H1 (cell line): ENCODE measurements at regions not wholly inside any gene's neighbourhood (a gene's known extent, or its start where the extent isn't known, plus 50 kb on each side); places are given as distances from the start of the nearest gene placed in this dataset.

ENCODE experiments used
- CTCF ChIA-PET: fragments of 300-600 bp; sonication (Branson Sonifier 250); formaldehyde crosslinking; loops from one replicate; lab custom pipeline; 2021; ENCODE audit not compliant: partially characterized antibody; lab: Charles Lee
- POLR2A ChIA-PET: fragments of 300-600 bp; sonication (Branson Sonifier 250); formaldehyde crosslinking; loops from one replicate; lab custom pipeline; 2021; ENCODE audit warnings: inconsistent platforms; ENCODE audit not compliant: partially characterized antibody; lab: Charles Lee
- DNase-seq, 2 experiments: peaks; one replicate each; pipeline versions ENCODE4 v3.0.0 to v3.0.0-alpha.2; 2010 to 2022; ENCODE audit warnings: low spot score in 2 of 2, low read depth in 1 of 2, mixed read lengths in 1 of 2
- FAIRE-seq: peaks from 2 replicates; lab custom pipeline; 2011; peaks lifted over from hg19 to GRCh38; lab: Jason Lieb, UNC
- H2AFZ ChIP-seq: 2 replicates; pipeline ENCODE4 v1.8.1; 2012; ENCODE audit warnings: low read length, inconsistent platforms
- H2AK5ac ChIP-seq: 2 replicates; pipeline ENCODE4 v1.6.1; 2013; ENCODE audit warnings: low read depth, low read length
- H2BK120ac ChIP-seq: replicated peaks from 2 replicates; pipeline ENCODE3; 2013; ENCODE audit warnings: low read depth, low read length, inconsistent platforms
- H2BK12ac ChIP-seq: 2 replicates; pipeline ENCODE4 v1.6.1; 2013; ENCODE audit warnings: low read depth, low read length
- H2BK15ac ChIP-seq: 2 replicates; pipeline ENCODE4 v1.6.1; 2013; ENCODE audit warnings: low read length
- H2BK20ac ChIP-seq: 2 replicates; pipeline ENCODE4 v1.6.1; 2013; ENCODE audit warnings: low read length
- H2BK5ac ChIP-seq: 2 replicates; pipeline ENCODE4 v1.6.1; 2013; ENCODE audit warnings: low read depth, low read length
- H3K14ac ChIP-seq: 2 replicates; pipeline ENCODE4 v1.6.1; 2013; ENCODE audit warnings: inconsistent platforms; ENCODE audit not compliant: insufficient read length
- H3K18ac ChIP-seq: 2 replicates; pipeline ENCODE4 v1.6.1; 2013; ENCODE audit warnings: low read length; ENCODE audit errors: extremely low read depth
- H3K23ac ChIP-seq: 2 replicates; pipeline ENCODE4 v1.6.1; 2013; ENCODE audit warnings: inconsistent platforms; ENCODE audit not compliant: insufficient read length
- H3K23me2 ChIP-seq: 2 replicates; pipeline ENCODE4 v1.6.1; 2013; ENCODE audit warnings: low read depth, low read length
- H3K27ac ChIP-seq: 2 replicates; pipeline ENCODE4 v1.6.1; 2011; ENCODE audit warnings: low read depth, low read length, inconsistent platforms
- H3K27me3 ChIP-seq, 4 experiments: replicated peaks in 1 of 4; 1 replicate in 1 of 4; 2 replicates in 3 of 4; pipeline versions ENCODE4 v1.6.1 to v1.8.1; 2011 to 2013; ENCODE audit warnings: low read length in 3 of 4, mild to moderate bottlenecking in 3 of 4, inconsistent platforms in 2 of 4, mixed read lengths in 2 of 4, moderate library complexity in 1 of 4; ENCODE audit not compliant: control insufficient read depth in 3 of 4, insufficient read depth in 3 of 4; ENCODE audit errors: extremely low read depth in 1 of 4
- H3K36me3 ChIP-seq, 4 experiments: 2 replicates each; pipeline versions ENCODE4 v1.6.1 to v1.8.1; 2011 to 2013; ENCODE audit warnings: mild to moderate bottlenecking in 4 of 4, low read length in 3 of 4, moderate library complexity in 2 of 4, control low read depth in 1 of 4, inconsistent platforms in 1 of 4; ENCODE audit not compliant: insufficient read depth in 4 of 4, control insufficient read depth in 2 of 4
- H3K4ac ChIP-seq: replicated peaks from 2 replicates; pipeline ENCODE3; 2013; ENCODE audit warnings: low read length, low read depth, mixed read lengths, inconsistent platforms; ENCODE audit not compliant: insufficient read length
- H3K4me1 ChIP-seq, 4 experiments: replicated peaks in 1 of 4; 1 replicate in 1 of 4; 2 replicates in 3 of 4; pipeline versions ENCODE4 v1.6.1 to v1.8.1; 2011 to 2013; ENCODE audit warnings: low read length in 3 of 4, inconsistent platforms in 2 of 4, mixed read lengths in 1 of 4; ENCODE audit not compliant: insufficient read depth in 4 of 4, control insufficient read depth in 3 of 4
- H3K4me2 ChIP-seq, 2 experiments: 2 replicates each; pipeline versions ENCODE4 v1.6.1 to v1.8.1; 2011 to 2013; ENCODE audit warnings: low read depth in 2 of 2, low read length in 2 of 2, control low read depth in 1 of 2, inconsistent platforms in 1 of 2, mild to moderate bottlenecking in 1 of 2; ENCODE audit not compliant: insufficient read depth in 1 of 2
- H3K4me3 ChIP-seq, 4 experiments: fragments of 200-600, 300-600 bp in 1 of 4; sonication (generic), shearing (Covaris generic), sonication (Bioruptor Twin) in 1 of 4; 2 replicates each; pipeline versions ENCODE4 v1.5.1 to v1.8.1; 2011 to 2016; ENCODE audit warnings: low read length in 4 of 4, low read depth in 3 of 4, control low read depth in 2 of 4, inconsistent platforms in 2 of 4, mild to moderate bottlenecking in 2 of 4, mixed read lengths in 1 of 4, moderate library complexity in 1 of 4; ENCODE audit not compliant: insufficient read depth in 2 of 4; ENCODE audit errors: extremely low read depth in 1 of 4
- H3K56ac ChIP-seq: replicated peaks from 2 replicates; pipeline ENCODE3; 2013; ENCODE audit warnings: low read depth, mild to moderate bottlenecking, mixed read lengths, low read length, inconsistent platforms; ENCODE audit not compliant: insufficient read length
- H3K79me1 ChIP-seq: 2 replicates; pipeline ENCODE4 v1.6.1; 2013; ENCODE audit warnings: low read depth, low read length, control low read depth
- H3K79me2 ChIP-seq, 2 experiments: 2 replicates each; pipeline versions ENCODE4 v1.6.1 to v1.8.1; 2012 to 2013; ENCODE audit warnings: low read length in 2 of 2, mild to moderate bottlenecking in 2 of 2, inconsistent platforms in 1 of 2; ENCODE audit not compliant: insufficient read depth in 2 of 2, control insufficient read depth in 1 of 2
- H3K9ac ChIP-seq, 4 experiments: replicated peaks in 1 of 4; 1 replicate in 1 of 4; 2 replicates in 3 of 4; pipeline versions ENCODE4 v1.6.1 to v1.8.1; 2011 to 2013; ENCODE audit warnings: low read depth in 3 of 4, low read length in 3 of 4, control low read depth in 2 of 4, mild to moderate bottlenecking in 2 of 4, moderate library complexity in 2 of 4, inconsistent platforms in 1 of 4; ENCODE audit errors: extremely low read depth in 1 of 4
- H3K9me3 ChIP-seq, 2 experiments: 2 replicates each; pipeline versions ENCODE4 v1.6.1 to v1.8.1; 2012 to 2013; ENCODE audit warnings: mild to moderate bottlenecking in 2 of 2, moderate library complexity in 2 of 2, control low read depth in 1 of 2, inconsistent platforms in 1 of 2, low read depth in 1 of 2, low read length in 1 of 2, mixed read lengths in 1 of 2; ENCODE audit not compliant: insufficient read depth in 2 of 2
- H4K20me1 ChIP-seq, 2 experiments: replicated peaks in 1 of 2; 2 replicates each; pipeline versions ENCODE3 to v1.8.1; 2011 to 2013; ENCODE audit warnings: inconsistent platforms in 2 of 2, low read length in 2 of 2, mild to moderate bottlenecking in 1 of 2; ENCODE audit not compliant: insufficient read depth in 2 of 2, control insufficient read depth in 1 of 2
- H4K5ac ChIP-seq: 2 replicates; pipeline ENCODE4 v1.6.1; 2013; ENCODE audit warnings: low read length, low read depth, mixed read lengths, inconsistent platforms; ENCODE audit not compliant: insufficient read length
- H4K8ac ChIP-seq: 2 replicates; pipeline ENCODE4 v1.8.0; 2013; ENCODE audit warnings: mild to moderate bottlenecking, moderate library complexity, low read length, inconsistent platforms; ENCODE audit not compliant: insufficient read depth; ENCODE audit errors: extremely low read depth
- H4K91ac ChIP-seq: replicated peaks from 2 replicates; pipeline ENCODE3; 2013; ENCODE audit warnings: low read length, mixed read lengths, inconsistent platforms; ENCODE audit not compliant: insufficient read length
- CHD2 ChIP-seq: IDR thresholded peaks from 2 replicates; pipeline ENCODE4 v1.6.1; 2012; ENCODE audit warnings: low read length, improper control_type of control experiment
- JUND ChIP-seq: IDR thresholded peaks from 2 replicates; pipeline ENCODE4 v1.6.1; 2011; ENCODE audit warnings: mild to moderate bottlenecking, improper control_type of control experiment, low read length
- SIX5 ChIP-seq: IDR thresholded peaks from 2 replicates; pipeline ENCODE4 v1.6.1; 2011; ENCODE audit warnings: mild to moderate bottlenecking, low read depth, low read length
- WGBS, 2 experiments: shearing (Covaris generic) in 1 of 2; methylation state at CpG; one replicate each; pipeline versions ENCODE4 v1.1.6 to v1.1.7; 2013 to 2015; ENCODE audit warnings: low lambda C conversion rate in 2 of 2, mixed read lengths in 2 of 2, inconsistent platforms in 1 of 2, low coverage in 1 of 2, missing lambda C conversion rate in 1 of 2; ENCODE audit not compliant: insufficient replicate concordance in 2 of 2, insufficient coverage in 1 of 2, insufficient read length in 1 of 2; ENCODE audit errors: extremely low coverage in 1 of 2, missing lambda C conversion rate in 1 of 2; 5-methylcytosine and 5-hydroxymethylcytosine counted together

DNA sequence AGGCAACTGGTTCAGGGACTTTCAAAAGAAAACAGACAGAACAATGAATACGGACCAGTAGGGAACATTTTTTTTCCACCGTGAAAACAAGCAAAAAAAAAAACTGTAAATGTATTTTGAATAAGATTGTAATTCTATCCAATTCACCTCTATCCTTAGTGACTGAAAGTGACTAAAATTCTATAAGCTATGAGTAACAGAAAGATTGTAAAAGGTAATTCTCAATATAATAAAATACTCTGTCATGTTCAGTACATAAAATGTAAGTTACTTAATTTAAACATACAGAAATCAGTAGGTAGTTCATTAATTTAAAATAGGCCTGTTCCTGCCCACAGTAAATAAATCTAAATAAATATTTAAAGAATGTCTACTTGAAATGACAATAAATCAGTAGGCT is 368.2 kb upstream of the ARHGEF26 start:
- FAIRE-seq, result no peak
- H2AFZ ChIP-seq, result no peak overlapping the region; the same call in 1 of the 2 replicates

More for the DNA sequence above, 368.2 kb upstream of the ARHGEF26 start:
- H2BK20ac ChIP-seq, result no peak overlapping the region
- H3K27me3 ChIP-seq, result no peaks in the 10 kb centered on the region
- no peak overlapping the region for H3K27ac ChIP-seq
- H2BK15ac ChIP-seq, result no peak overlapping the region
- CTCF ChIA-PET, result interaction anchor here (1.4 kb wide), 1 partner anchor 15 kb away, joined by 9 read pairs; no protein-coding TSS in a partner anchor
- H3K9me3 ChIP-seq, result no peaks in the 10 kb centered on the region
- DNase-seq, result no peak
- H3K4me1 ChIP-seq, result no peaks in the 10 kb centered on the region
- H3K79me2 ChIP-seq, result no peaks in the 10 kb centered on the region
- H2BK5ac ChIP-seq, result no peak overlapping the region
- no peaks in the 10 kb centered on the region for H3K36me3 ChIP-seq
- TF ChIP-seq CHD2, result no peak
- TF ChIP-seq SIX5, result no peak
- no peak for TF ChIP-seq JUND
- H3K4me2 ChIP-seq, result no peak overlapping the region
- no peak overlapping the region for H4K91ac ChIP-seq
- no peak overlapping the region for H3K14ac ChIP-seq
- WGBS, 2 experiments, result 74% methylated on average over 2 of the region's 2 CpGs; no CpG with 5 or more reads in 1 of the 2 experiments
- no peak overlapping the region for H4K8ac ChIP-seq
- H2BK12ac ChIP-seq, result no peak overlapping the region
- H3K79me1 ChIP-seq, result no peaks in the 10 kb centered on the region
- H3K23ac ChIP-seq, result no peak overlapping the region
- H2AK5ac ChIP-seq, result no peak overlapping the region
- no peak overlapping the region for H4K5ac ChIP-seq
- H3K56ac ChIP-seq, result no peak overlapping the region
- no peak overlapping the region for H3K4me3 ChIP-seq
- no peak overlapping the region for H2BK120ac ChIP-seq
- POLR2A ChIA-PET, result no interaction called here
- H4K20me1 ChIP-seq, result no peaks in the 10 kb centered on the region
- no peak overlapping the region for H3K4ac ChIP-seq
- H3K23me2 ChIP-seq, result no peaks in the 10 kb centered on the region
- no peak overlapping the region for H3K9ac ChIP-seq
- no peak overlapping the region for H3K18ac ChIP-seq
